DMS114 treated with DMSO at 0.1 percent for 48 hours (cell line): ENCODE measurements at regions not wholly inside any gene's neighbourhood (a gene's known extent, or its start where the extent isn't known, plus 50 kb on each side); places are given as distances from the start of the nearest gene placed in this dataset.
"Not testable (repeated sequence)": the region's sequence is repeated elsewhere in the genome, so short reads cannot be mapped to it uniquely, and the experiment has no call there.

Experiments
- DNase-seq: peaks from one replicate; lab custom pipeline; 2025; ENCODE audit not compliant: unreplicated experiment; lab: John Stamatoyannopoulos, UW

DNA sequence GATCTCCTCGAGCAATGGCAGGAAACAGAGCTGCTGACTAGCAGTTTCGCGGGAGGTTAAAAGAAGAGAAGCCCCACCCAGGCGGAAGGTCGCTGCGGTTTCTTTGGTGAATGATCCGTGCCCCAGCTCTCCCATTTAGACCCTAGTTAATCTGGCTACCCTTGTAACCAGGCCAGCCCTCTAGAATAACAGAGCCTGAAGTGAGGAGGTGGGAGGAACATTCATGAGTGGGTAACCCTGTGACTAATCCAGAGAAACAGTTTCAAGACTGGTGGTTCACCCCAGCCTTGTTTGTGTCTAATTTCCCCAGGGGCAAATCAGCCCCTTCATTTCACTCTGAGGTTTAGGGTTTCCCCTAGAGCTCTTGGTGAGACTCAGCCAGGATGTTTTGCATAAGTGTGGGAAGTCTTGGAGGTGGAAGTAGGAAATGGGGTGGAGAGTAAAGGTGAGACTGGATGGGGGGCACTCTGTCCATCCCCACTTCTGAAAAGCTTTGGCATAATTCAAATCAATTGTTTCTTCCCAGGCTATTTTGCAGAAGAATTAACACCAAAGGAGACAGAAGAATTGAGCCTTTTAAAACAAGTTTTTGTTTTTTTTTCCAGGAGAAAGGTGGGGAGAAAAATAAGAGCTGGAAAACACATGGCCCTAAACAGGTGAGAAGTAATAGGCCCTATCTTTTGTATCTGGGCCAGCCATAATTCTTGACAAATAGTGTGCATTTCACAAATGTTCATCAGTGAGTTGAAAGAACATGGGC, 303.1 kb downstream of the RPLP1 start:
- no peak for DNase-seq

DNA sequence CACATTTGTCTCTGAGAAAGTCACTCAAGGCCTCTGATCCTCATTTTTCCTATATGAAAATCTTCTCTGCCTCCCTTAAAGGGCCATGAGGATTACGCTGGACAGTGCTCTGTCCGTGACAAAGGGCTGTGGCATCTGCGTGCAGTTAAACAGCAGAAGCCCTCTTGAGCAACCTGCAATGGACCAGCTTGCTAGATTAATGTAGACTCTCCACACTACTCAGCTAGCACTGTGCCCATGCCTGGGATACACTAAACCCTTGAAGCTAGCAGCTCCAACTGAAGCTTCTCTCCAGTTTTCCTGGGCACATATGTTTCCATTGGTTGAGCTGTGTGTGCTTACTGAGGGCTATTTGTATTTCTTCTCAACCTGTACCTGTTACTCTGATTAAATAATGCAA, 303.8 kb downstream of the RPLP1 start:
- no peak for DNase-seq

DNA sequence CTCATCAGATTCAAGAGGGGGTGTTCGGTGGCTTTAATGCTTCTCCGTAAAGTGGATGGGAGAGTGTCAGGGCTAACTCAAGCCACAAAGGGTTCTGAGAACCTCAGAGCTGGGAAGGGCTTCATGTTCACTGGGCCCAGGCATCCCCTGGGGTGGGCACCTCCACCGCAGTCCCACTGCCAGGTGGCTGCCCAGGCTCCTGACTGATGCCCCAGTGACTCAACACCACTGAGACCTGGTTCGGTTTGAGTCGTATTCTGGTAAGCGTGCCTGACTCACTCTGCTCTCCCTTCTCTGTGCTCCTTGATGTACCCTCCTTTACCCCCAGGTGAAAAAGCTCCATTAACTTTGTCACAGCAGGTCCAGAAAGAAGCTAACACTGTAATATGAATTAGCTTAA, 304.6 kb downstream of the RPLP1 start:
- no peak for DNase-seq

DNA sequence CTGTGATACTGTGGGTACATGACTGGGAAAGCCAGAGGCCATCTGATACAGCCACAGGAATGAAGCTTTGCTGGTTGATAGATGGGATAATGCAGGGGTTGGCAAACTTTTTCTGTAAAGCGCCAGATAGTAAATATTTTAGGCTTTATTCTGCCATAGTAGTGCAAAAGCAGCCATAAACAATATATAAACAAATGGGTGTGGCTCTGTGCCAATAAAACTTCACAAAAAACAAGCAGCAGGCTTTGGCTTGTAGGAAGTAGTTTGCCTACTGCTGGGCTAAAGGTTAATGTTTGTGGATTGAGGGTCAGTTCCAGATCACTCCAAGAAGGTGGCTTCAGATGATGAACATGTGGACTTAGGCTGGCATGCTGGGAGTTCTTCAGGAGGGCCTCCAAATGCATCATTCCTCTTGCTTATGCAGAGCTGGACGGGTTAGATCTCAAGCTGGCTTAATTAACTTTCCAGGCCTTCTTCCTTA, 305.7 kb downstream of the RPLP1 start:
- no peak for DNase-seq

DNA sequence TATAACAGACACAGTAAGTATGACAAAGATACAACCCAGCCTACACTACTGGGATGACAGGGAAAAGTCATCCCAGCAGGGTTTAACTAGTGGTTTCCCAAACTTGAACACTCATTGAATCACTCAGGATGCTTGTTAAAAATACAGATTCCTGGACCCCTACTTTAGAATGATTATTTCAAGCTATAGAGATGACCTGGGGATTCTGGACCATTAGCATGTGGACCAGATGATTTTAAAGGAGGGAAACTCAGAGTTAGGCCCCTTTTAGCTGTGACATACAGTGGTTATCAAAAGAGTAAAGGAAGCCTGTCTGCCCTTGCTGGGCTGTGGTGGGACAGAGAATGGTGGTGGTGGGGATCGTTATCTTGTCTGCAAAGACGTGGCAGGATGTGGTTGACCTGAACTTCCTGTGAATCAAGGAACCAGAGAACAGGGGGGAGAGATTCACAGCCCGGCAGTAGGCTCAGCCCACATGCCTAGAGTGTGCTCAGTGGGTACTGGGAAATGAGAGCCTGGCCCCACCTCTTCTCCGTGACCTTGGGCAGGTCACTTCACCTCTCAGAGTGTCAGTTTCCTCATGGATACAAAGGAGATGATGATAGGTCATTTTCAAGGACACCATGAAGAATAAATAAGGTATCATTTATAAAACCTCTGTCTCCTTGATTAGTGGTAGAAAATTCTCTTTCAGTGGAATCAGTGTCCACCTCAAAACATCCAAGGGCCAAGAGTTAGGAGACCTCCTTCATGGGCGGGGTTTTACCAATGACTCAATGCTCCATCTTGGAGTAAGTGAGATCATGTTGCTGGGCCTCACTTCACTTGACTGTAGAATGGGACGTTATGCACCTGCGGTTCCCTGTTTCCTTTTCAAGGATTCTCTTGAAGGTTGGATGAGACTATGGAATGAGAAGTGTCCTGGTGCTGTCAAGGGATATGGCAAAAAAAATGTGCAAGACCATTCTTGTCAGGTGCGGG, 306.5 kb downstream of the RPLP1 start:
- no peak for DNase-seq

DNA sequence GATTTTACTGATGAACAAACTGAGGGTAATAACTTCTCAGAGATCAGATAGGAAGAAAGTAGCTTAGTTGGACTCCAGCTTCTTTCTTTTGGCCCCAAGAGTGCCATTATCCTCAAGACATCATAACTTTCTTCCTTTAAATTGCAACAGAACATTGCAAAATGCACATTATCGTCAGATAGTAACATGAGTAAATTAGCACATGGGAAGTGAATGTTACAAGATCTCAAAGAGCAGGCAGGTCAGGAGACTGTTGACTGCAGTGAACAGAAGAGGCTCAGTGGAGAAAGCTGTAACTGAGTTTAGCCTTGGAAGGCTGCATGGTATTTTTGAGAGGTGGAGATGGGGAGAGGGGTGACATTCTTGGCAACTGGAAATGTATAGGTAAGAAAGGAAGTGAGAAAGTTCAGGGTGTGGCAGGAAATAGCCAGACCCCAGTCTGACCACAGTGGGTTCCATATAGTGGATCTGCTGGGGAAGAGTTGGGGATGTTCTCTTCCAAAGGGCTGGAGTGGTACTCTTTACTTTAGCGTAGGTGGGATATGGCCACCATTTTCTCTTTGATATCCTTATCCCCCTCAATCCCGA, 307.7 kb downstream of the RPLP1 start:
- DNase-seq = no peak

DNA sequence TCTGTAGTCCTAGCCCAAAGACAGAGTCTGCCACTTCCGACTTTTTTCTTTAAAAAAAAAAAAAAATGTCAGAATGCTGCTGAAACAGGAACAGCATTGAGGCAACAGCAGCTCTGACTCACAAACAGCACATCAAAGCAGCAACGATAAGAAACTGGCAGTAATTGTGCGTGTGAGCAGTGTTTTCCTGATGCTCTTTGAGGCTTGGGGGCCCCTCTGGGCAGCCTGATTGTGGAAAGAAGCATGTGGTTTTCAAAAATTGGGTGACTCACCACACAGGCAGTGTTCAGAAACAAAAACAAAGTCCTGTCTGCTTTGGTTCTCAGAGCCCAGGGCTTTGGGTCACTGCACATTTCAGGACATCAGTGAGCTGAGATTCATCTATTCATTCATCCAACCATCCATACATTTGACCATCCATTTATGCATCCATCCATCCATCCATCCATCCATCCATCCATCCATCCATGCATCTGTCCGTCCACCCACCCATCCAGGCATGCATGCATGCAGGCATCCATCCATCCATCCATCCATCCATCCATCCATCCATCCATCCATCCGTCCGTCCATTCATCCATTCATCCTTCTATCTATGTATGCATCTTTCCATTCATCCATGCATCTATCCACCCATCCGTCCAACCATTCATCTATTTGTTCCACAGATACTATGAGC, 308.4 kb downstream of the RPLP1 start:
- DNase-seq = no peak

DNA sequence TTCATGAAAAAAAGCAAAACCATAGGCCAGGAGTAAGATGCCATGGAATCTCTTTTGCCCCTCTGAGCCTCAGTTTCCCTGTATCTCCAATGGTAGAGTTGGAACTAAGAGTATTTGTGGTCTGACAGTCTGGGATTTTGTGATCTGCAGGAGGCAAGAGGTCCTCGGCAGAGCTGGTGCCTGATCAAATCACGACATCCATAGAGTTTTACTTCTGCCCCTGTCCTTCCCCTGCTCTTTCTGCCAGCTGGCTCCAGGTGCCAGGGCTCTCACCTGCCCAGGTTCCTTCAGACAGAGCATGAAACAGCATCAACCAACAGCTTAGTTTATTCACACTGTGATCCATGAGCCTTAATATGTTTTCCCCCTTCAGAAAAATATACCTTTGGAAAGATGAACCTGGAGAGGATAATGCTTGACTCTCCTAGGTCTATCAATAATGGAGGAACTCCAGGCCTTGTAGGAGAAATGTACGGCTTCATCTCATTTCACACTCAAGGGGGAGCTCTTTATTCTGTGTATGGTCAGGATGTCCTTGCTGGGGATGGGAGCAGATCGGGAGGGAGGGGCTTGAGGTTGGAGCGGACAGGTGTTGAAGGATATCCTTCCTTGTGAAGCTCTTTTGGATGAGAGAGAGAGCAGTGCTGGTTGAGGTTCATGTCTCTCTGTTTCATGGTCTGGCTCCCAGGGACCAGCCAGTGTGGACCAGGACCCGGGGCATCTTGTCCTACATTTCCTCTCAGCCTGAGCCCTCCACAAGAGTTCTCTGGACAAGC, 309.9 kb downstream of the RPLP1 start:
- DNase-seq = no peak

DNA sequence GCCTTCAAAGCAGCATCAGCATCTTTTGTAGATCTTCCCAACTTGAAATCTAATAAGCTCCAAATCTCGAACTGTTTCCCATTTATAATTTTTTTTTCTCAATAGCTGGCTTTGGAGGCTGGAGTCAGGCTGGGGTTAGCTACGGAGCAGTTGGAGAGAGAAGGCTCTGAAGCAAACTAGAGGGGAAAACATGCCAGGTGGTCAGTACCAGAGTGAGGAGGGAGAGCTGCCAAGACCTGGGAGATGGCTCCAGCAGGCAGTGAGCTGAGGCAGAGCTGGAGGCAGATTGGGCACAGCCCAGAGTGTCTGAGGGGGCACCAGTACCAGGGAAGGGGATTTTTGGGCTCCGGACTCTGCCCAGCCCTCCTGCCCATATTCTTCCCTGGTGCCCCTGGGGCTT, 311.2 kb downstream of the RPLP1 start:
- DNase-seq = no peak

DNA sequence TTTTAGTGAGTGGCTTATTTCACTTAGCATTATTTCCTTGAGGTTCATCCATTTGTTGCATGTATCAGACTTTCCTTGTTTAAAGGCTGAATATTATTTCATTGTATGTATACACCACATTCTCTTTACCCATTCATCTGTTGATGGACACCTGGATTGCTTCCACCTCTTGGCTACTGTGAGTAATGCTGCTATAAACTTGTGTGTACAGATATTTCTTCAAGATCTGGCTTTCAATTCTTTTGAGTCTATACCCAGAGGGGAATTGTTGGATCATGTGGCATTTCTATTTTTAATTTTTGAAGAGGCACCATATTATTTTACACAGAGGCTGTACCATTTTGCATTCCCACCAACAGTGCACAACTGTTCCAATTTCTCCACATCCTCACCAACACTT, 313.5 kb downstream of the RPLP1 start:
- DNase-seq = no peak

DNA sequence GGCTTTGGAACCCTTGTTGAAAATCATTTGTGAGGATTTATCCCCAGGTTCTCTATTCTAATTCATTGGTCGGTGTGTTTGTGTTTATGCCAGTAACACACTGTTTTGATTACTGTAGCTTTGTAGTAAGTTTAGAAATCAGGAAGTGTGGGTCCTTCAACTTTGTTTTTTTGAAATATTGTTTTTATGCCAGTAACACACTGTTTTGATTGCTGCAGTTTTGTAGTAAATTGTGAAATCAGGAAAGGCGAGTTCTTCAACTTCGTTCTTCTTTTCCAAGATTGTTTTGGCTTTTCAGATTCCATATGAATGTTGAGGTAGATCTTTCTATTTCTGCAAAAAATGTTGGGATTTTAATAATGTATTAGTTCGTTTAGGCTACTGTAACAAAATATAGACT, 314.6 kb downstream of the RPLP1 start:
- no peak for DNase-seq

DNA sequence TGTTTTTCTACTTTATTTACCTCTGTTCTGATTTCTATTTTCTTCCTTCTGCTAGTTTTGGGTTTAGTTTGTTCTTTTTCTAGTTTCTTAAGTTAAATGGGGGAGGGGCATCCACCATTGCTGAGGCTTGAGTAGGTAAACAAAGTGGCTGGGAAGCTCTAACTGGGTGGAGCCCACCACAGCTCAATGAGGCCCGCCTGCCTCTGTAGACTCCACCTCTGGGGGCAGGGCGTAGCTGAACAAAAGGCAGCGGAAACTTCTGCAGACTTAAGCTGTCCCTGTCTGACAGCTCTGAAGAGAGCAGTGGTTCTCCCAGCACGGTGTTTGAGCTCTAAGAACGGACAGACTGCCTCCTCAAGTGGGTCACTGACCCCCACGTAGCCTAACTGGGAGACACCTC, 316.7 kb downstream of the RPLP1 start:
- not testable (repeated sequence) for DNase-seq

DNA sequence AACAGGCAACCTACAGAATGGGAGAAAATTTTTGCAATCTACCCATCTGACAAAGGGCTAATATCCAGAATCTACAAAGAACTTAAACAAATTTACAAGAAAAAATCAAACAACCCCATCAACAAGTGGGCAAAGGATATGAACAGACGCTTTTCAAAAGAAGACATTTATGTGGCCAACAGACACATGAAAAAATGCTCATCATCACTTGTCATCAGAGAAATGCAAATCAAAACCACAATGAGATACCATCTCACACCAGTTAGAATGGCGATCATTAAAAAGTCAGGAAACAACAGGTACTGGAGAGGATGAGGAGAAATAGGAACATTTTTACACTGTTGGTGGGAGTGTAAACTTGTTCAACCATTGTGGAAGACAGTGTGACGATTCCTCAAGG, 321.6 kb downstream of the RPLP1 start:
- not testable (repeated sequence) for DNase-seq

DNA sequence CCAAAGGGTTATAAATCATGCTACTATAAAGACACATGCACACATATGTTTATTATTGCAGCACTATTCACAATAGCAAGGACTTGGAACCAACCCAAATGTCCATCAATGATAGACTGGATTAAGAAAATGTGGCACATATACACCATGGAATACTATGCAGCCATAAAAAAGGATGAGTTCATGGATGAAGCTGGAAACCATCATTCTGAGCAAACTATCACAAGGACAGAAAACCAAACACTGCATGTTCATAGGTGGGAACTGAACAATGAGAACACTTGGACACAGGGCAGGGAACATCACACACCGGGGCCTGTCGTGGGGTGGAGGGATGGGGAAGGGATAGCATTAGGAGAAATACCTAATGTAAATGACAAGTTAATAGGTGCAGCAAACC, 322.1 kb downstream of the RPLP1 start:
- DNase-seq = not testable (repeated sequence)

DNA sequence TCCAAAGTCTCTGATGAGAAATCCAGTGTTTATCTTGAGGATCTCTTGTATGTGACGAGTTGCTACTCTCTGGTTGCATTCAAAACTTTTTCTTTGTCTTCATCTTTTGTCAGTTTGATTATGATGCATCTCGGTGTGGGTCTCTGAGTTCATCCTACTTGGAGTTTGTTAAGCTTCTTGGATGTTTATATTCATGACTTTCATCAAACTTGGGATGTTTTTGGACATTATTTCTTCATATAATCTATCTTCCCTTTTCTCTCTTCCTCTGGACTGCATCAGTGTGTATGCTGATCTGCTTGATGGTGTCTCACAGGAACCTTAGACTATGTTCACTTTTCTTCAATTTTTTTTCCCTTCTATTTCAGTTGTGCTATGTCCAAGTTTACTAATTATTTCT, 320.4 kb downstream of the TLE3 start:
- no peak for DNase-seq

DNA sequence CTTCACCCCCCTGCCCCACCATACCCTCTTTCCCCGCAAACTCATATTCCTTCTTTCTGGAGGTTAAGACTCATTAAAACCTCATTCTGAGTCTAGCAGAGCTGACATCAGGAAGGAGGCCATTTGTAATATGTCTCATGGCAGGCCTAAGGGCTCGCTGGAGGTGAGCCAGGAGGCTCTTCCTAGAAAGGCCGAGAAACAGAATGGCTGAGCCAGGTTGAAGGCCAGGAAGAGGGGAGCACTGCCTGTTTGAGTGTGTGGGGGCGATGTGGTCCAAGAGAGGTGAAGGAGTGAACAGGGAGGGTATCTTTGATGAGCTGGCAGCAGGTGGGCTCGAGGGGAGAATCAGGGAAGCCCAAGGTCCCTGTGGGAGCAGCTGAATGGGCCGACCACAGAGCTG, 317.3 kb downstream of the TLE3 start:
- DNase-seq = no peak

DNA sequence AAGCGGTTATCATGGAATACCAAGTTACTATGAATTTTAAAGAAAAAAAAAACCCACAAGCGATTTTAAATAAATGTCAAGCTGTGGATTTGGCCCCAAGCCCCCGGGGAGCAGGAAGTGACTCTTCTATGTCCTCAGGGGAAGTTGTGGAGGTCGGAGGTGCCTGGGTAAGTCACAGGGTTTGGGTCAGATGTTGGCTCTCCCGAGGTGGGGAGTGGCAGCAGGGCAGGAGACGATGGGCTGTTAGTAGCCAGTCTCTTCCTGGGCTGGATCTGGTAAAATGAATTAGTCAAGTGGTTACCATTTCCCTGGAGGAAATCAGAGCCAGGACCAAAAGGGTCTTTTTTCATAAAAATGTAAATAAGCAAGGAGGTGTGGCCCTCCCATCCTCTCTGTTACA, 316.7 kb downstream of the TLE3 start:
- DNase-seq = no peak

DNA sequence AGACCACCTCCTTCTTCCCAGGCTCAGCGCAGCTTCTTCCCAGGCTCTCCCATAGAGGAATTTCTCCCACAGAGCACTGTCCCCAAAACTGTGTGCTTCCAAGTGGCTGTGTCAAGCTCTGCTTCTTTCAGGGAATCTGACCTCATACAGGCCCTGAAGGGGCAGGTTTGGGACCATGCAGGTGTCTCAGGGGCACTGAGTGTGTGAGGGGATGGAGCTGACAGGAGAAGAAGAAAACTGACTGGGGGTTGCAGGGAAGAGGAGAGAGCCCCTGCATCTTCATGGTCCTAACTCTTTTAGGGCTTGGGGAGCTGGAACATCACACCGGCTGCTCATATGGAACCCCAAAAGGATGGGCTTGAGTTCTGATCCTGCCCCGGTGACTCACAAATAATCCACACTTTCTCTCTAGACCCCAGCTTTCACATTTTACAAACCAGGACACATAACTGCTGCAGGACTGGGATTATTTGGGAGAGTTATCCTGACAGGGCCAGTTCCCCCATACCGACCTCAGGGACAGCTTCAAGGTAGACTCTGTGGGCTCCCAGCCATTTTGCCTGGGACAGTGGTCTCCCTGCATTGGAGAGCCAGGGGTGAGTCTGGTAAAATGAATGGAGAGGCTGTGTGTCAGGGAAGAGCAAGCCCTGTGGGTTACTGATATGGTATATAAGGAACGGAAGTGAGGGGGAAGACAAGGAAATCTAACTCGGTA, 316.1 kb downstream of the TLE3 start:
- no peak for DNase-seq

DNA sequence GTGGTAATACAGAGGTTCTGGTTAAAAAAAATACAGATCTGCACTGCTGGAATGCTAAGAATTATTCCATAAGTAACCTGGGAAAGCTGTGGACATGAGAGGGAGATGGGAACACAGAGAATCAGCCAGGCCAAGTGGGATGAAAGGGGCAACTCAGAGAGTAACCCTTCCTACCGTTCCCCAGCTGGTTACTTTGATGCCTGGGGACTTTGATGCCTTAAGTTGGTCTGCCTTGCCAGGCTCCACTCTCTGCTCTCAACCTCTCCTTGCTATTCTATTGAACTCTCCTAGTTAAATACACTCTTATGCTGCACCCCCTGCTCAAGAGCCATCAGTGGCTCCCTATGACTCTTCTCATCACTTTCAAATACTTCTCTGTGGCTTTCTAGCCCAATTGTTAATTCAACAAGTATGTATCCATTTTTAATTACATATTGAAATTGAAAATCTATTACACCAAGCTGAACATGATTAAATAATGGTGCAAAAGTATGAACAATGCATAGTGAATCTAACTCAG, 315.5 kb downstream of the TLE3 start:
- DNase-seq = no peak
